ENCODE measurements at regions not wholly inside any gene's neighbourhood (a gene's known extent, or its start where the extent isn't known, plus 50 kb on each side); places are given as distances from the start of the nearest gene placed in this dataset.

GRCh38 chr5:143761663-143762062 lies 50.3 kb upstream of the HMHB1 start:
- no peak for DNase-seq (ENCODE audit: low read depth in 2 of 2)

- DNase-seq (ENCODE audit: low read depth in 2 of 2) = no peak
Observed at GRCh38 chr5:143760755-143761154, 51.2 kb upstream of the HMHB1 start.

- DNase-seq (ENCODE audit: low read depth in 2 of 2) = no peak
Observed at GRCh38 chr5:143760131-143760505, 51.8 kb upstream of the HMHB1 start.

GRCh38 chr5:143759396-143760130 lies 52.4 kb upstream of the HMHB1 start:
- DNase-seq (ENCODE audit: low read depth in 2 of 2) = no peak

- DNase-seq (ENCODE audit: low read depth in 2 of 2) = no peak
Observed at GRCh38 chr5:143758750-143759149, 53.2 kb upstream of the HMHB1 start.

GRCh38 chr5:143758015-143758414 lies 53.9 kb upstream of the HMHB1 start:
- no peak for DNase-seq (ENCODE audit: low read depth in 2 of 2)

DNA sequence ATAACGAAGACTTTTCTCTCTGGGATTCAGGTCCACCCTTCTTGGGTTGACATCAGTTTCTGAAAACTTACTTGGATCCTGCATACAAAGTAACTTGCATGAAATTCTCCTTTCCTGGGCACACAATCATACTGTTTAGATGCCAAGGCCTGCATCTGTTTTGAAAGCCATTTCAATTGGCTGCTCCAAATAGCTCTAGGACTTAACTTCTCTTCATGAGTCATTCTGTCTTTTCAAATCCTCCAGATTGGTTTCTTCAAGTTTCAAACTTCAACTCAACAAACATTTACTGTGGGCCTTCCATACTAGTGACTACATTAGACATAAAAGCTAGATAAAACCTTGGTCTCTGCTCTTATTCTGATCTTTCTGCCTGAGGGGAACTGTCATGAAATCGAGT lies 54.8 kb upstream of the HMHB1 start:
- no peak for DNase-seq (ENCODE audit: low read depth in 2 of 2)

GRCh38 chr5:143755966-143756365 lies 56.0 kb upstream of the HMHB1 start:
- no peak for DNase-seq (ENCODE audit: low read depth in 2 of 2)

GRCh38 chr5:143752165-143752850 lies 59.7 kb upstream of the HMHB1 start:
- DNase-seq (ENCODE audit: low read depth in 2 of 2) = no peak

- no peak for DNase-seq (ENCODE audit: low read depth in 2 of 2)
Observed at GRCh38 chr5:143751342-143751741, 60.6 kb upstream of the HMHB1 start.

DNA sequence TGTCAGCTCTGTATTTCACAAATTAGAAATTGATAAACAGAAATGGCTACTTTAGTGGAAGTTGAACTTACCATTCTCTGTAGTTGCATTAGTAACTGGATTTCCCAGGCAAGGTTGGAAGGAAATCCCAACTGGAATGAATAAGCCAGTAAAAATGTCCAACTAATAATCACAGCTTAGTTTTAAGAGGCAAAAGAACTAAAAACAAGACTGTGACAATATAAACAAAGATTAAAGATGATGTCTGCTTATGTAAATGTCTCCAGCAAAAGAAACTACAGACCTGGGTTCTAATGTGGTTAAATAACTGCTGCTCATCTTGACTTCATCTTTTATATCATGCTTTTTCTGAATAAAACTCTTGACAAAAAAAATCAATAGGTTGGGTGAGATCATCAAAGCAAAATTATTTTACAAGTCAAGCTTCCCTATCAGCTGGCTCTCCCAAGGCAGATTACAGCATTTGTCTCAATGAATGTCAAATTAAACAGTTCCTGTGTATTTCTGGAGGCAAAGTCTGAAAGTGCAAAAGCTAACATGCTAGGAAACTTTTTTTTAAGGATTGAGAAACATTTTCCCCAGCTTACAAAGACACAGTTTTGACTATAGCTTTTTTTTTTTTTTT lies 62.3 kb upstream of the HMHB1 start:
- DNase-seq (ENCODE audit: low read depth in 2 of 2) = no peak

DNA sequence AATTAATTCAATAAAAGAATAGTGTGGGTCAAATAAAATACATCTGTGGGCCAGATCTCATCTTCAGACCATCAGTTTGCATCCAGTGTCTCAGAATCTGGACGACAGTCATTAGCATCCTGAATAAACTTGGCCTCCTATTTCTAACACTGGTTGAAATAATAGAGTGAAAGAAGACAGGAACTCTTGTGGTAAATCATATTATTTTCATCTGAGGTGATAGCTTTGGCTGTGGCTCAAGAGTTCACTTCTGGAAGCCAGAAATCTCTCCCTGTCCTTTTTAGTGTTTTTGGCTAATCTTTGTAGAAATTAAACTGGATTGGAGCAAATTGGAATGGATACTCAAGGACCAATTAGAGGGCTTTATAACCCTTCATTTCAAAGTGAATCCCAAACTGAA lies 63.4 kb upstream of the HMHB1 start:
- DNase-seq (ENCODE audit: low read depth in 2 of 2) = no peak

DNA sequence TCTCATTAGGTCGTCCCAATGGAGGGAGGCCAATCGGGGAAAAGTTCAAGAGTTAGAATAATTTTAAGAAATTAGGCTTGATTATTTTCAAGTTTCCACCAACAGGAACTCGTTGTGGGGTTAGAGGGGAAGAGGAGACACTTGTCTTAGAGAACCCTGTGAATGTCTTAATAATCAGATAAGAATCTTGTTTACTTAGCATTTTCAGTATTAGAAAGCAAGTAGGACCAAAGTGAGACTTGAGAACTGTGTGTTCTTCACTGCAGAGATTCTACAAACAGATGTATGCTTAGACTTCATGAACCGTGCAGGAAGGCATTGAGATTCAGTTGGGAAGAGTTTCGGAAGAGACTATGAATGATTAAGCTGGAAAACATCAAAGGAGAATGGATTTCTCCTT lies 69.0 kb upstream of the HMHB1 start:
- no peak for DNase-seq (ENCODE audit: low read depth in 2 of 2)

GRCh38 chr5:143741421-143741820 lies 70.5 kb upstream of the HMHB1 start:
- DNase-seq (ENCODE audit: low read depth in 2 of 2) = no peak

DNA sequence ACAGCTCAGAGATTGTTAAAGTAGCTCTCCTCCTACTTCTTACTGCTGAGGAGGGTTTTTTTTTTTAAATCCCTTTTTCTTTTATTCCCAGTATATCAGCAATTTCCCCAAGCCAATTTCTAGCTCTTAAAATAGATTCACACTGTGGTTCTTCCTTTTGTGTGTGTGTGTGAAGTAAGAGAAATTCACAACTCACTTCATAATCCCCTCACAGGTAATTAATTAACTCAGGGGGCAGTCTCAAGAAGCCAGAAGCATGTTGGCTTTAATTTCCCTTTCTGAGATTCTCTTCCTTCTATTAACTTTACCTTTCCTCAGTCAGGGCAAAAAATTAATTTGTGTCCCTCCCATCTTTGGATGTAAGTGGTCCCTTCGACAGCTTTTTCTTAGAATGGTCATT lies 71.0 kb upstream of the HMHB1 start:
- DNase-seq (ENCODE audit: low read depth in 2 of 2) = no peak

DNA sequence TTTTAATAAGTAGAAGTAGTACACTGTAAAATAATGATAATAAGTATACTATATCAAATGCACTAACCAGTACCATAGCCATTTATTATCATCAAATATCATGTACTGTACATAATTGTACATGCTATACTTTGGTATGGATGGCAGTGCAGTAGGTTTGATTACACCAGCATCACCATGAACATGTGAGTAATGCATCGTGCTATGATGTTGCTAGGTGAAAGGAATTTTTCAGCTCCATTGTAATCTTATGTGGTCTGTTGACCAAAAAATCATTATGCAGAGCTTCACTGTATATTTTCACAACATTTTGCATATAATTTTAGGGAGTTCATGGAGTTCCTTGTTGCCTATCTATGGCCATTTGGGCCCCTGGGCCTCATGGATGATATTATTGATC lies 72.2 kb upstream of the HMHB1 start:
- DNase-seq (ENCODE audit: low read depth in 2 of 2) = no peak

DNA sequence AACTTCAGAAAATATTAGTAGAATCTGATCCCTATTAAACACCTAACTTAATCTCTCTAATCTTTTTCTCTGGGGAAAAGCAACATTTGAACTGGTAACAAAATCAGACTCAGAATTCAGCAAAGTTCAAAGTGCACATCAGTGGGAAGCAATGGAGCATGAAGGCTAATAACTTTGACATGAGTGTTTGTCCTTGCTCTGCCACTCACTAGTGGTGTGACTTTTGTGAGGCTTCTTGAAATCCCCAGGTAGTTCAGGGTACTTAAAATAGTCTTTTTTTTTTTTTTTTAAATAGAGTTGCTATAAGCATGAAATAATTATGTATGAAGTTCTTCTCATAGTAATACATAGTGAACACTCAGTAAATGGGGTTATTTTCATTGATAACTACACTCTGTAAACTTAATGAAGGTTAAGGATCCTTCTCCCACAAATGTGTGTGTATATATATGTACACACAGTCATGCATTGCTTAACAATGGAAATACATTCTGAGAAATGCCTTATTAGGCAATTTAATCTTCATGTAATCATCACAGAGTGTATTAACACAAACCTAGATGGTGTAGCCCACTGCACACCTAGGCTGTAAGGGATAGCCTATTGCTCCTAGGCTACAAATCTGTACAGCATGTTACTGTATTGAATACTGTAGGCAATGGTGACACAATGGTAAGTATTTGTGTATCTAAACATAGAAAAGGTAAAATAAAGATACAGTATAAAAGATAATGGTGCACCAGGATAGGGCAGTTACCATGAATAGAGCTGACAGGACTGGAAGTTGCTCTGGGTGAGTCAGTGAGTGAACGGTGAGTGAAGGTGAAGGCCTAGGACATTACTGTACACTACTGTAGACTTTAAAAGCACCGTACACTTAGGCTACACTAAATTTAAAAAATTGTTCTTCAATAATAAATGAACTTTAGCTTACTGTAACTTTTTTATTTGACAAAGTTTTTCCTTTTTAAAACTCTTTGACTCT lies 73.3 kb upstream of the HMHB1 start:
- no peak for DNase-seq (ENCODE audit: low read depth in 2 of 2)

DNA sequence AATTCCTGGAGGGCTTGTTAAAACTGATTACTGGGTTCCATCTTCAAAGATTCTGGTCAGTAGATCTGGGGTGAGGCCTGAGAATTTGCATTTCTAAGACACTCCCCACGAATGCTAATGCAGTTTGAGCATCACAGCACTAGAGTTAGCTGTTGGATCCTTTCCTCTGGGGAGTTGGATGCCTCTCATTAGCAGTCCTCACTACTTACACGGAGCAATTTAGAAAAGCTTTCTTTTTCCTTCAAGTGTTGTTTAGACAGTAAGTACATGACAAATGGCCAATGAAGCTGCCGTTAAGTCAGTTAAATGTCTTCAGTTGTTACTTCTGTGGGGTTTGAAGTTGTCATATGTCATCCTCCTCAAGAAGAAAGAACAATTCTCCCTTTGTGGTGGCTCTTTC lies 74.9 kb upstream of the HMHB1 start:
- no peak for DNase-seq (ENCODE audit: low read depth in 2 of 2)

DNA sequence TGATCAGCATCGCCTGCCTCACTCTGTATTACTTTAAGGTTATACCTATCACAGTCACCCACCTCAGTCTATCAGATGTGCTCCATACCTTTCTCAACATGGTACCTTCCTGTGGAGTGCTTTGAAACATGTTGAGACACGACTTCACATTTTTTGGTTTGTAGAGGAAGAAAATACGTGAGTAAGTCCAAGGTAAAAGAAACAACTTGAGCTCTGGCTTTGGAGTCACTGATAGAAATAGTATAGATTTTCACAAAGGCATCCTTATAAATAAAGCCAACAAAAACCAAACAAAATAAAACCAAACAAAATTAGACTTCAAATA lies 77.5 kb upstream of the HMHB1 start:
- no peak for DNase-seq (ENCODE audit: low read depth in 2 of 2)

DNA sequence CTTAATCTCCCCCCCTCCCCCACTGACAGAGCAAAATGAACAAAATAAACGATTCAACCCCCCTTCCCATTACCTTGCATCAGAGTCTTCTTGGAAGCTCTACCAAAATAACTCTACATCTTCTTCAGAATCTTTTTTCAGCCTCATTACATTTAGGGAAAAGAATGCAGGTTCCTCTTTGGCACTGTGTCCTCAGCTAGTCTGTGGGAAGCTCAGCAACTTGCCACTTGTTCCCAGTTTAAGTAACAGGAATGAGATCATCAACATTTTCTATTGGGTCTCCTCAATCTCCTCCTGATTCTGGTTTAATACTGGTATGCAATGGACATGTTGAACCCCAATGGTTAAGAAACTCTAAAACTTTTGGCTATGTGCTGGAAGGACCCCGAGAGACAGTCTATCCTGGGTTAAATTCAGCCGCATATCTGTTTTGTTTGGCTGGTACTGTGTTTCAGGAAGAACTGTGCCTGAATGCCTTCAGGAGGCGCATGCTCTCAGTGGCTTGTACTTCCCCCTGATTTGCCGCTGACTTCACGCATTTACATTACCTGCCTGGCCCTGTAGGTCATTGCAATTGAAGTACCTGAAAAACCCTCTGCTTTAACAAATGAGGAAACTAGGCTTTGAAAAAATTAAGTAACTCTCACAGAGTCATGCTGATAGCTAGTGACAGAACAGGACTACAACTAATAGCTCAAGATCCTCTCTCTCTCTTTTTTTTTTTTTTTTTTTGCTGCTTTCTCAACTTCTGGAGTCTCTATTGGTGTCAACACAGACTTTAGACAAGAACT lies 78.1 kb upstream of the HMHB1 start:
- DNase-seq (ENCODE audit: low read depth in 2 of 2) = no peak

DNA sequence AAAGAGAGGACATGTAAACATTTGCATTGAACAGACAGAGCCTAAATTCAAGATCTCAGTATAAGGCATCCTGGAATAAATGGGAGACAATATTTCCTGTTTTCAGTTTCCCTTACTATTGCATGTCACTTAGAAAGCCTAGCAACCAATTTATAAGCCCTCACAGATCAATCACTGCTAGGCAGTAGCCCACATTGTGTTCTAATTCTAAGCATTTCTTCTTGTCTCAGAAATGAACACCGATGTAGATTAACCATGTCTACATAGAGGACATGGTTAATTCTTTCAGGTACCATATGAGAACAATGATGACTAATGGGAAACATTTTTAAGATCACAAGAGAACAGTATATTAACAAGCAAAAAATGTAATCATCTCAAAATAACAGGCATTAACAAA lies 79.6 kb upstream of the HMHB1 start:
- no peak for DNase-seq (ENCODE audit: low read depth in 2 of 2)
